ENCODE measurements at regions not wholly inside any gene's neighbourhood (a gene's known extent, or its start where the extent isn't known, plus 50 kb on each side); places are given as distances from the start of the nearest gene placed in this dataset.

DNA sequence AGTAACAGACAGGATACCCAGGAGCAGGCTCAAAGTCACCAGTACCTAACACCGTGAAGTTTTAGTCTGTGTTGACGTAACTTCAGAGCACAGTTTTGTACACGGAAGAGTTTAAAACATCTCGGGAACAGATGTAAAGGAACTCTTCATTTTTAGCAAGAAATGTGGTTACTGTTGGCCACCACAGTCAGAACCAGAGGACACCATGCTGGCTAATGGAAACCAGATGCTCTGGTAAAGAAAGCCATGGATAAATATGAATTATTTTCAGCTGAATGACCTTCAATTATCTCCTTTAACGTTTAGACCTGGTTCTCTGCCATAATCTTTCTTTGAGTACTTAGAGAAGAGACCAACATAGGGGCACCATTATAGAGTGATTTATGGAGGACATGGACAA lies 115.9 kb downstream of the NTMT2 start:
- Histone ChIP-seq H3K36me3 (no peaks in the 10 kb centered on the region), H3K27me3 (no peaks in the 10 kb centered on the region), H3K9me3 (no peaks in the 10 kb centered on the region), H3K4me3 (no peak overlapping the region)
- no peak for DNase-seq

GRCh38 chr1:170262276-170262939 lies 116.6 kb downstream of the NTMT2 start:
- no peak for DNase-seq

DNA sequence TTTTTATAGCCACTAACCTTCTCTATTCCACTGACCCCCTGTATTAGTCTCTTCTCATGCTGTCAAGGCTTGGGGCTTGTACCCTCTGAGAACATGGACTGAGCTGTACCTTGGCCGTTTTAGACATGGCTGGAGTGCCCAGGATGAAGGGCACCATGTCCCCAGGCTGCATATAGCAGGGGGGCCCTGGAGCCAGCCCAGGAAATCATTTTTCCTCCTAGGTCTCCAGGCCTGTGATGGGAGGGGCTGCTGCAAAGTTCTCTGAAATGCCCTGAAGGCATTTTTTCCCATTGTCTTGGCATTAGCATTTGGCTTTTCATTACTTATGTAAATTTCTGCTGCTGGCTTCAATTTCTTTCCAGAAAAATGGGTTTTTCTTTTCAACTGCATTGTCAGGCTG lies 119.5 kb downstream of the NTMT2 start:
- no peaks in the 10 kb centered on the region for H3K36me3 ChIP-seq
- no peaks in the 10 kb centered on the region for H3K27me3 ChIP-seq
- no peak for DNase-seq
- H3K9me3 ChIP-seq, result no peaks in the 10 kb centered on the region
- H3K4me3 ChIP-seq, result no peak overlapping the region

More at GRCh38 chr1:170262276-170262939, 116.6 kb downstream of the NTMT2 start:
- Histone ChIP-seq H3K27me3 (no peaks in the 10 kb centered on the region), H3K36me3 (no peaks in the 10 kb centered on the region), H3K4me3 (no peak overlapping the region), H3K9me3 (no peaks in the 10 kb centered on the region)

DNA sequence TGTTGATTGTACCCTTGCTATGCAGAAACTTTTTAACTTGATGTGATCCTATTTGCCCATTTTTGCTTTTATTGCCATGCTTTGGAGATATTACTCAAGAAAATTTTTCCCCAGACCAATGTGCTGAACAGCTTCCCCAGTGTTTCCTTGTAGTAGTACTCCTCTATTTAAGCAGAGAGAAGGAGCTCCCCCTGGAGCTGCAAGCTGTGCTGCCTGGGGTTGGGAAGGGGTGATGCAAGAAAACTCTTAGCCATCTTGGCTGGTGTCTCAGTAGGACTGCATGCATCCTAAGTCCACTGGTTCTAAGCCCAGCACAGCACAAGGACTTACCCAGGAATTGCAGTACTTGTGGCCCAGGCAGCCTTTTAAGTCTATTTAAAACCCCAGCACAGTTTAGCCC lies 121.6 kb downstream of the NTMT2 start:
- DNase-seq, result no peak
- Histone ChIP-seq H3K27me3 (peaks cover 3% of the 10 kb centered on the region; the same call in 1 of the 2 replicates), H3K4me3 (no peak overlapping the region), H3K36me3 (no peaks in the 10 kb centered on the region), H3K9me3 (no peaks in the 10 kb centered on the region)

DNA sequence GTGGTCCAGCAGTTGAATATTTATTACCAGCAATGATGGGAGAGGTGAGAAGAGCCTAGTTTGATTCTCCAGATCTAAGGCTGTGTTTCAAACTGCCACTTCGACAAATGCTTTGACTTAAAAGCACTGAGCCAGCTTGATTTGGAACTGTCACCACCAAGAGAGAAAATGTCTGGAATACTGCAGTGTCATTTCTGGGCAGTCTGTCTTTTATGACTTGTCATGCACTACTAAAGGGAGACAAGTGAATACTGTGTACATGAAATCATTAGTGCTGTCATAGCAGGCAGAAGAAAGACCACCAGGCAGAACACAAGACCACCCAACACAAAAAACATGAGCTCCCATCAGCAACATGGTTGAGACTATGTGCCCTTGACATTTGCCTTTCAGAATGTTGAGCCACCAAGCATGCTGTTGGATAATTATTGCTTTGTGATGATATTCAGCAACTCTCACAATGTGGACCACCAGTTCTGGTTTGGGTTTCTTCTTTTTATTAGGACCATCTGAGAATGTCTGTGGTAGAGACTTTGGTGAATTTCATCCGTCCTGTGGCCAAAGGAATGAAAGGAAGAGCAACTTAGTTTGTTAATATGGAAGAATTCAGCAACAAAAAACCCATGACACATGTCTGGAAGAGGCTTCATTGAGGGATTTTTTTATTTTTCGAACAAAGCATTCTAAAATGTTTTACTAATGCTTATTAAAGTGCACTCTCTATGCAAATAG lies 125.8 kb downstream of the NTMT2 start:
- H3K4me3 ChIP-seq, result no peak overlapping the region
- no peaks in the 10 kb centered on the region for H3K36me3 ChIP-seq
- peaks cover 8% of the 10 kb centered on the region; the same call in 1 of the 2 replicates for H3K27me3 ChIP-seq
- no peak for DNase-seq
- no peaks in the 10 kb centered on the region for H3K9me3 ChIP-seq

GRCh38 chr1:170273291-170274130 lies 127.8 kb downstream of the NTMT2 start:
- Histone ChIP-seq H3K27me3 (peaks cover 8% of the 10 kb centered on the region), H3K9me3 (no peaks in the 10 kb centered on the region), H3K36me3 (no peaks in the 10 kb centered on the region), H3K4me3 (no peak overlapping the region)
- DNase-seq, result no peak

DNA sequence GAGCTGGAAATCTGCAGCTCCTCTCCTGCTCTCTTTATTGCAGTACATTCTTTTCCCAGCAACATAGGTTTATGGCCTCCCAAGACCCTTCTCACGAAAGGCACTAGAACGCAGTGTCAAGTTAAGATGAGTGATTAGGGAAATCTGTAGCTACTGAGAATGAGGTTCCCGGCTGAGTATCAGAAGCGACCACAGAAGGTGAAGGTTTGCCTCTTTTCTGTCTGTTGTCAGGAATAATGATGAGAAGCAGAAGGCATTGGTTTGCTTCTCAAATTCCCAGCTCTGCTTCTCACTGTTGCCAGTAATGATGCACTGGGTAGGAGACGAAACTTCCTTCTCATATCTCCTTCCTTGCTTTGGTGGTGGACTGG lies 128.4 kb downstream of the NTMT2 start:
- H3K27me3 ChIP-seq, result peaks cover 8% of the 10 kb centered on the region
- H3K36me3 ChIP-seq, result no peaks in the 10 kb centered on the region
- DNase-seq, result no peak
- H3K4me3 ChIP-seq, result no peak overlapping the region
- no peaks in the 10 kb centered on the region for H3K9me3 ChIP-seq

DNA sequence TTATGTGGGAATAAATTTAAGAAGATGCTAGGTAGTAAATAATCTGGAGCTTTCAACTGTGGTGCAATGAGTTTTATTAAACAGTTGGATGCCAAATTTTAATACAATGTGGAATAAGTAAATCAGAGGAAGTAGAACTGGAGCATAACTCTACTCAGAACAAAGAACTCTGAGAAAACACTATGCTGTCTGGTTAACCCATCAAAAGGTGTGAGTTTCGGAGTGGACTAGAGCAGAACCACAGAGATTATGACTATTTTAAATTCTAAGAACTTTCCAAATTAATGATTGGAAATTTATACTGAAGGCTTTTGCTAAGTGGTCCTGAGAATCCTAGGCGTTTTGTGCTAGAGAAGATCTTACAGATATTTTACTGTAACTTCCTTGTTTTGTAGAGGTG lies 132.2 kb downstream of the NTMT2 start:
- H3K4me3 ChIP-seq, result no peak overlapping the region
- H3K27me3 ChIP-seq, result peaks cover 5% of the 10 kb centered on the region
- H3K9me3 ChIP-seq, result no peaks in the 10 kb centered on the region
- no peak for DNase-seq
- H3K36me3 ChIP-seq, result no peaks in the 10 kb centered on the region

GRCh38 chr1:170284016-170284415 lies 138.3 kb downstream of the NTMT2 start:
- no peak overlapping the region for H3K4me3 ChIP-seq
- no peaks in the 10 kb centered on the region for H3K9me3 ChIP-seq
- no peaks in the 10 kb centered on the region for H3K36me3 ChIP-seq
- H3K27me3 ChIP-seq, result no peaks in the 10 kb centered on the region
- no peak for DNase-seq

GRCh38 chr1:170284512-170284911 lies 138.8 kb downstream of the NTMT2 start:
- Histone ChIP-seq H3K9me3 (no peaks in the 10 kb centered on the region), H3K36me3 (no peaks in the 10 kb centered on the region), H3K27me3 (no peaks in the 10 kb centered on the region), H3K4me3 (no peak overlapping the region)
- DNase-seq, result no peak

DNA sequence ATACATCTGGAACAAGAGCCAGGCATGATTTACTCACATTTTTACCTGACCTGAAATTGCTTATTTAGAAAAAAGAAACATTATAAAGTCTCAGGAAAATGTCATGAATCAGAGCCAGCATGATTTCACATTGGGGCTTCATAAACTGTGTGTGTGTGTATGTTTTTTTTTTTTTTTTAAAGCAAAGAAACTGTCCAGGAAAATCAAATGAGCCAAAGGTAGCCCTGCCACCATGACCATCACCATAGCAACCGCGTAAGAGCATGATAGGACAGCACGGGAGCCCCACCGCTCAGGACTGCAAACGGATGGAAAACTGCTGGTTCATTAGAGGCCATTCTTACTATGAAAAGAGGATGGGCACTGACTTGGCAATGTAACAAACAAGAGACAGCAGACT lies 139.2 kb downstream of the NTMT2 start:
- H3K4me3 ChIP-seq, result no peak overlapping the region
- H3K36me3 ChIP-seq, result no peaks in the 10 kb centered on the region
- DNase-seq, result no peak
- no peaks in the 10 kb centered on the region for H3K27me3 ChIP-seq
- H3K9me3 ChIP-seq, result no peaks in the 10 kb centered on the region

GRCh38 chr1:170288155-170288554 lies 142.4 kb downstream of the NTMT2 start:
- Histone ChIP-seq H3K27me3 (no peaks in the 10 kb centered on the region), H3K4me3 (no peak overlapping the region), H3K9me3 (no peaks in the 10 kb centered on the region), H3K36me3 (no peaks in the 10 kb centered on the region)
- DNase-seq, result no peak

- Histone ChIP-seq H3K36me3 (no peaks in the 10 kb centered on the region), H3K9me3 (no peaks in the 10 kb centered on the region), H3K4me3 (no peak overlapping the region), H3K27me3 (no peaks in the 10 kb centered on the region)
- DNase-seq, result no peak
Measured at GRCh38 chr1:170290276-170290675, 144.5 kb downstream of the NTMT2 start.

DNA sequence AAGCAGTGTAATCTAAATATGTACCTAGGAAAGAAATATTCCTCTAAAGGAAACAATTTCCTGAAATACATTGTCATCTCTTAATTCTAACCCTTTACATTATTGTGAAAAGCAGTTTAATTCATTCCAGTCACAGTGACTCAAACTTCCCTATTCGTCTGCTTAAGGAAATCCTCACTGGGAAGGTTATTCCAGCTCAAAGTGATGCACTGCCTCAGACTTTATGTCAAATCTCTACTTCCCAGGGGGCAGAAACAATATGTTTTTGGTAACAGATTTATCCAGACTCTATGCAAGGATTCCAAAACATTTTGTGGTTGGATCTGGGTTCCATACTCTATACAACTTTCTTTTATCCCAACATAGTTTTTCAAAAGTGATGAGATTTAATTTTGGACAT lies 145.2 kb downstream of the NTMT2 start:
- Histone ChIP-seq H3K36me3 (no peaks in the 10 kb centered on the region), H3K9me3 (no peaks in the 10 kb centered on the region), H3K4me3 (no peak overlapping the region), H3K27me3 (no peaks in the 10 kb centered on the region)
- no peak for DNase-seq

GRCh38 chr1:170291516-170291915 lies 145.8 kb downstream of the NTMT2 start:
- Histone ChIP-seq H3K9me3 (no peaks in the 10 kb centered on the region), H3K36me3 (no peaks in the 10 kb centered on the region)
- DNase-seq, result no peak

GRCh38 chr1:170296211-170296610 lies 150.5 kb downstream of the NTMT2 start:
- H3K36me3 ChIP-seq, result no peaks in the 10 kb centered on the region
- H3K27me3 ChIP-seq, result no peaks in the 10 kb centered on the region
- H3K4me3 ChIP-seq, result no peak overlapping the region
- no peaks in the 10 kb centered on the region for H3K9me3 ChIP-seq
- DNase-seq, result no peak

More at GRCh38 chr1:170291516-170291915, 145.8 kb downstream of the NTMT2 start:
- Histone ChIP-seq H3K27me3 (no peaks in the 10 kb centered on the region), H3K4me3 (no peak overlapping the region)

- Histone ChIP-seq H3K36me3 (no peaks in the 10 kb centered on the region), H3K4me3 (no peak overlapping the region), H3K9me3 (no peaks in the 10 kb centered on the region), H3K27me3 (no peaks in the 10 kb centered on the region)
- no peak for DNase-seq
Measured at GRCh38 chr1:170296642-170297041, 150.9 kb downstream of the NTMT2 start.

All from MG63 (cell line).